Neuronal stem cell (in vitro differentiated cells): ENCODE measurements at regions not wholly inside any gene's neighbourhood (a gene's known extent, or its start where the extent isn't known, plus 50 kb on each side); places are given as distances from the start of the nearest gene placed in this dataset.

Experiments
- DNase-seq: peaks from one replicate; pipeline ENCODE4 v3.0.0-alpha.2; 2013; ENCODE audit warnings: low spot score
- H2AFZ ChIP-seq: one replicate; pipeline ENCODE4 v1.6.1; 2013; ENCODE audit warnings: mild to moderate bottlenecking, low read length, inconsistent platforms
- H2AK5ac ChIP-seq: 2 replicates; pipeline ENCODE4 v1.6.1; 2013; ENCODE audit warnings: low read depth, mild to moderate bottlenecking, inconsistent platforms, low read length, moderate library complexity, mixed read lengths
- H2BK120ac ChIP-seq: 2 replicates; pipeline ENCODE4 v1.6.1; 2013; ENCODE audit warnings: low read depth, mild to moderate bottlenecking, inconsistent platforms, low read length, moderate library complexity, mixed read lengths
- H2BK12ac ChIP-seq: one replicate; pipeline ENCODE4 v1.6.1; 2013; ENCODE audit warnings: low read length, inconsistent platforms
- H2BK15ac ChIP-seq: 2 replicates; pipeline ENCODE4 v1.6.1; 2013; ENCODE audit warnings: mild to moderate bottlenecking, low read length, inconsistent platforms, mixed read lengths
- H2BK5ac ChIP-seq: one replicate; pipeline ENCODE4 v1.6.1; 2013; ENCODE audit warnings: inconsistent platforms, mild to moderate bottlenecking, low read length, moderate library complexity
- H3K14ac ChIP-seq: one replicate; pipeline ENCODE4 v1.6.1; 2013; ENCODE audit warnings: low read length, inconsistent platforms
- H3K18ac ChIP-seq: 2 replicates; pipeline ENCODE4 v1.6.1; 2013; ENCODE audit warnings: low read length, inconsistent platforms
- H3K23ac ChIP-seq: 2 replicates; pipeline ENCODE4 v1.6.1; 2013; ENCODE audit warnings: low read depth, mild to moderate bottlenecking, mixed read lengths, low read length, inconsistent platforms; ENCODE audit not compliant: poor library complexity
- H3K27ac ChIP-seq: replicated peaks from 3 replicates; pipeline ENCODE4 v1.5.1; 2013; ENCODE audit warnings: low read length, inconsistent platforms
- H3K27me3 ChIP-seq, 3 experiments: 2 replicates each; pipeline ENCODE4 v1.6.1; 2013; ENCODE audit warnings: low read length in 3 of 3, mild to moderate bottlenecking in 2 of 3, inconsistent platforms in 1 of 3, low read depth in 1 of 3, mixed read lengths in 1 of 3, moderate library complexity in 1 of 3; ENCODE audit not compliant: control insufficient read depth in 3 of 3, insufficient read depth in 3 of 3
- H3K36me3 ChIP-seq, 2 donors: replicated peaks in 1 of 2; 2 replicates each; pipeline ENCODE4 v1.6.1; 2013; ENCODE audit warnings: low read length in 2 of 2; ENCODE audit not compliant: control insufficient read depth in 2 of 2, insufficient read depth in 2 of 2
- H3K4ac ChIP-seq: 2 replicates; pipeline ENCODE4 v1.6.1; 2013; ENCODE audit warnings: inconsistent platforms, mild to moderate bottlenecking, low read length, moderate library complexity
- H3K4me1 ChIP-seq, 2 donors: 1 replicate in 1 of 2; 2 replicates in 1 of 2; pipeline ENCODE4 v1.6.1; 2013; ENCODE audit warnings: low read length in 2 of 2, low read depth in 1 of 2; ENCODE audit not compliant: control insufficient read depth in 2 of 2, insufficient read depth in 1 of 2
- H3K4me2 ChIP-seq: one replicate; pipeline ENCODE4 v1.6.1; 2013; ENCODE audit warnings: mild to moderate bottlenecking, low read length, inconsistent platforms; ENCODE audit not compliant: insufficient read depth, poor library complexity, severe bottlenecking
- H3K4me3 ChIP-seq, 2 donors: 2 replicates each; pipeline ENCODE4 v1.5.1; 2013; ENCODE audit warnings: low read length in 2 of 2, mild to moderate bottlenecking in 2 of 2, inconsistent platforms in 1 of 2, moderate library complexity in 1 of 2
- H3K79me1 ChIP-seq: one replicate; pipeline ENCODE4 v1.6.1; 2013; ENCODE audit warnings: low read depth, mild to moderate bottlenecking, inconsistent platforms, low read length, moderate library complexity
- H3K9ac ChIP-seq: one replicate; pipeline ENCODE4 v1.6.1; 2013; ENCODE audit warnings: mild to moderate bottlenecking, low read depth, low read length, inconsistent platforms; ENCODE audit not compliant: poor library complexity
- H3K9me3 ChIP-seq, 2 donors: replicated peaks in 1 of 2; 2 replicates each; pipeline versions ENCODE3 to v1.6.1; 2013; ENCODE audit warnings: low read length in 2 of 2, mild to moderate bottlenecking in 2 of 2, inconsistent platforms in 1 of 2, low read depth in 1 of 2, mixed read lengths in 1 of 2, moderate library complexity in 1 of 2; ENCODE audit not compliant: control insufficient read depth in 2 of 2, insufficient read depth in 1 of 2
- H4K8ac ChIP-seq: one replicate; pipeline ENCODE4 v1.6.1; 2013; ENCODE audit warnings: low read depth, mild to moderate bottlenecking, inconsistent platforms, low read length, moderate library complexity
- H4K91ac ChIP-seq: one replicate; pipeline ENCODE4 v1.6.1; 2013; ENCODE audit warnings: low read length, low read depth, mild to moderate bottlenecking, inconsistent platforms; ENCODE audit not compliant: poor library complexity
- WGBS, 2 donors: extraction: QIAGEN DNeasy Blood & Tissue Kit; methylation state at CpG; one replicate each; pipeline ENCODE4 v1.1.7; 2013; ENCODE audit warnings: missing lambda C conversion rate in 2 of 2, mixed read lengths in 1 of 2; ENCODE audit not compliant: insufficient read length in 2 of 2, insufficient replicate concordance in 1 of 2; ENCODE audit errors: extremely low coverage in 2 of 2; 5-methylcytosine and 5-hydroxymethylcytosine counted together

GRCh38 chr6:133057352-133057751 is 183.8 kb upstream of the EYA4 start:
- Histone ChIP-seq H4K91ac (no peak overlapping the region), H2AFZ (peak overlapping the region; percentile 30), H3K79me1 (no peaks in the 10 kb centered on the region), H3K27me3 (no peaks in the 10 kb centered on the region), H2BK120ac (no peak overlapping the region), H3K14ac (no peak overlapping the region), H3K4me2 (no peak overlapping the region), H2BK12ac (no peak overlapping the region), H3K9me3 (no peaks in the 10 kb centered on the region), H3K23ac (no peak overlapping the region), H3K9ac (no peak overlapping the region), H2AK5ac (no peak overlapping the region), H2BK5ac (no peak overlapping the region), H2BK15ac (no peak overlapping the region), H3K36me3 (no peaks in the 10 kb centered on the region), H3K4ac (no peak overlapping the region), H3K4me3 (no peak overlapping the region), H3K18ac (no peak overlapping the region), H3K4me1 (peaks cover 2 to 9% of the 10 kb centered on the region in 2 donors), H3K27ac (no peak overlapping the region), H4K8ac (no peak overlapping the region)
- no CpG with 5 or more reads among the region's 2 CpGs for WGBS, 2 donors
- no peak for DNase-seq

DNA sequence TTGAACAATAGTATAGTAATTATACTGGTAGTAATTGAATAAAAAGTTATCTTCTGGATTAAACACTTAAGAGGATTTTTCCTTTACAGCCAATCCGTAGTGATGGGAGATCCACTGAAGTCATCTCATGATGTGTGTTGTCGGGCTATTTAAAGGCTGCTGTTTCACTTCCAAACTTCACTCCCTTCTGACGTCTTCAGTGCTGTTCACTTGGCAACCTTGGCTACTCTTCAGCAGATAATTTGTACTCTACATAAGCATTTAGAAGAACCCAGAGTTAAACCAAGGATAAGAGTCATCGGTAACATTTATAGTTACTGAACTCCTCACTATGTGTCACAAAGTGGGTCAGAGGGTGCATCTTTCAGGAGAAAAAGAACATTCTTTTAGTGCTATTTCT is 179.1 kb upstream of the EYA4 start:
- H3K27me3 ChIP-seq, result no peaks in the 10 kb centered on the region
- H3K4me3 ChIP-seq, result no peak overlapping the region
- H3K14ac ChIP-seq, result no peak overlapping the region
- no peak overlapping the region for H2BK12ac ChIP-seq
- H3K18ac ChIP-seq, result no peak overlapping the region
- H4K91ac ChIP-seq, result no peak overlapping the region
- no peak overlapping the region for H3K4ac ChIP-seq
- H3K9ac ChIP-seq, result no peak overlapping the region
- no peak overlapping the region for H2BK120ac ChIP-seq
- H3K36me3 ChIP-seq, result no peaks in the 10 kb centered on the region
- no peak overlapping the region for H2AK5ac ChIP-seq
- WGBS, 2 donors, result no CpG with 5 or more reads among the region's 4 CpGs
- H2BK5ac ChIP-seq, result no peak overlapping the region
- no peak overlapping the region for H3K27ac ChIP-seq
- H3K4me2 ChIP-seq, result no peak overlapping the region
- peaks cover 0 to 4% of the 10 kb centered on the region in 2 donors for H3K4me1 ChIP-seq
- no peak overlapping the region for H3K23ac ChIP-seq
- H3K79me1 ChIP-seq, result no peaks in the 10 kb centered on the region
- no peaks in the 10 kb centered on the region for H3K9me3 ChIP-seq
- no peak overlapping the region for H2BK15ac ChIP-seq
- DNase-seq, result no peak
- no peak overlapping the region for H4K8ac ChIP-seq
- H2AFZ ChIP-seq, result no peak overlapping the region

DNA sequence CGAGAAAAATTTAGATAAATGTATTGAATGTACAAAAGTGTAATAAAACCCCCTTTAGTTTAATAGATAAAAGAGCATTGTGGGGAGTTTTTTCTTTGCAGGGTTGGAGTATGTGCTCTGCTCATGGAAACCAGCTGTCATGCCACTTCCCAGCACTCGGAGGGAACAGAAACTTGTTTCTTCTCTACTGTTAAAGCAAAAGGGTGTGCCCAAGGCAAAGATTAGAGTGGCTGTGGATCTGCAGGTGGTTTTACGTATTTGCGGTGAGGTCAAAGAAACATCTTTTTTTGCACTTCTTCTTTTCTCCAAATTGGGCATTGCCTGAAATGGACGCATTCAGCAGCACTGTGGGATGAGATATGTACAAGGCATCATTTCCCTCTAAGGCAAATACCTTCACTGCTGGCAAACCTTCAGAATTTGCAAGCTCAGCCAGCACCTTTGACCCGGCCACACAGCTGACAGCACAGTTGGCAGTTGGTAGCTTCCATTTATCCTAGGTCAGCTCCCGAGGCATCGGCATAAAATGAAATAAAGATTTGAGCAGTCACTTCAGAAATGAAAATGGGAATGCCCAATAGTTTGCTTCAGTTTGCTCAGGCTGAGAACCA is 178.4 kb upstream of the EYA4 start:
- H3K9ac ChIP-seq, result no peak overlapping the region
- H2BK15ac ChIP-seq, result no peak overlapping the region
- H4K8ac ChIP-seq, result no peak overlapping the region
- H3K23ac ChIP-seq, result no peak overlapping the region
- no peak overlapping the region for H2AFZ ChIP-seq
- H3K4me2 ChIP-seq, result no peak overlapping the region
- H3K9me3 ChIP-seq, result no peaks in the 10 kb centered on the region
- no peak overlapping the region for H2BK5ac ChIP-seq
- H3K79me1 ChIP-seq, result no peaks in the 10 kb centered on the region
- no peak overlapping the region for H2BK12ac ChIP-seq
- no peak overlapping the region for H3K14ac ChIP-seq
- WGBS, 2 donors, result no CpG with 5 or more reads among the region's 8 CpGs
- H3K4me3 ChIP-seq, result no peak overlapping the region
- no peak overlapping the region for H4K91ac ChIP-seq
- H3K36me3 ChIP-seq, result no peaks in the 10 kb centered on the region
- no peak overlapping the region for H3K27ac ChIP-seq
- H3K4ac ChIP-seq, result no peak overlapping the region
- H3K27me3 ChIP-seq, result no peaks in the 10 kb centered on the region
- H2BK120ac ChIP-seq, result no peak overlapping the region
- no peak overlapping the region for H2AK5ac ChIP-seq
- H3K18ac ChIP-seq, result no peak overlapping the region
- peaks cover 0 to 4% of the 10 kb centered on the region in 2 donors for H3K4me1 ChIP-seq
- DNase-seq, result no peak

DNA sequence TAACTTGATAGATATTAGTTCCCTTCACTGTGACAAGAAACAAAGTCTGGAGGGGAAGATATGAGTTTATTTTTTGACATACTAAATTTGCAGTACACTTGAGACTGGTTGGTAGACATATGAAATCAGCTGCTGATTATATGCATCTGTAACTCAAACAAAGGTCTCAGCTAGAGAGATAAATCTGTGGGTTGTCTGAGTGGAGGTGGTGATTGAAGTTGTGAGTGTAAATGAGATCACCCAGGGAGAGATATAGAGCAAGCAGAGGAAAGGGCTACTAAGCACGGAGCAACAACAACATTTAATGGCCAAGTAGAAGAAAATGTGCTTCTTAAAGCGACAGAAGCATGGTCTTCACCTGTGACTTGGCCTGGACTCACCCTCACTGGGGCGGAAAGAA is 173.2 kb upstream of the EYA4 start:
- Histone ChIP-seq H2BK5ac (no peak overlapping the region), H3K27ac (no peak overlapping the region), H3K9ac (no peak overlapping the region), H3K4ac (no peak overlapping the region), H3K18ac (no peak overlapping the region), H2AFZ (peak overlapping the region; percentile 60), H3K9me3 (no peaks in the 10 kb centered on the region), H3K4me1 (peaks cover 0 to under 1% of the 10 kb centered on the region in 2 donors), H3K23ac (no peak overlapping the region), H4K91ac (no peak overlapping the region), H3K14ac (no peak overlapping the region), H3K4me2 (no peak overlapping the region), H3K36me3 (no peaks in the 10 kb centered on the region), H3K27me3 (no peaks in the 10 kb centered on the region), H3K4me3 (no peak overlapping the region), H3K79me1 (no peaks in the 10 kb centered on the region), H4K8ac (no peak overlapping the region), H2BK12ac (no peak overlapping the region), H2BK15ac (no peak overlapping the region), H2BK120ac (no peak overlapping the region), H2AK5ac (no peak overlapping the region)
- no CpG with 5 or more reads among the region's 3 CpGs for WGBS, 2 donors
- DNase-seq, result no peak
